Prostate gland (tissue), 2 donors: ENCODE measurements at regions not wholly inside any gene's neighbourhood (a gene's known extent, or its start where the extent isn't known, plus 50 kb on each side); places are given as distances from the start of the nearest gene placed in this dataset.

Experiments used
- CTCF ChIP-seq, 4 experiments: fragments of 200-600 bp in 2 of 4; fragments of 450-650 bp in 2 of 4; sonication (generic) in 2 of 4; IDR thresholded peaks; 1 replicate in 3 of 4; 2 replicates in 1 of 4; pipeline ENCODE4 v1.5.1; 2016 to 2019; ENCODE audit warnings: antibody characterized with exemption in 4 of 4, mild to moderate bottlenecking in 2 of 4, moderate library complexity in 2 of 4
- POLR2A ChIP-seq: fragments of 450-650 bp; IDR thresholded peaks from one replicate; pipeline ENCODE4 v1.6.1; 2016; ENCODE audit warnings: antibody characterized with exemption, mild to moderate bottlenecking

- TF ChIP-seq CTCF (IDR thresholded peaks at IDR 0.05), result no peak
- TF ChIP-seq POLR2A, result no peak
Measured at GRCh38 chr6:88369262-88369661, 203.1 kb upstream of the CNR1 start.
